Peyer's patch (tissue), 4 donors: ENCODE measurements at regions not wholly inside any gene's neighbourhood (a gene's known extent, or its start where the extent isn't known, plus 50 kb on each side); places are given as distances from the start of the nearest gene placed in this dataset.

Experiments used
- DNase-seq, 3 donors: peaks; one replicate each; pipeline ENCODE4 v3.0.0-alpha.2; 2017 to 2019
- H3K27ac ChIP-seq, 4 donors: fragments of 200-600 bp; sonication (generic); one replicate each; pipeline ENCODE4 v1.5.1; 2016 to 2019
- H3K27me3 ChIP-seq, 2 donors: fragments of 200-600 bp; sonication (generic); one replicate each; pipeline ENCODE4 v1.5.1; 2019
- H3K36me3 ChIP-seq, 3 donors: fragments of 200-600 bp; sonication (generic); one replicate each; pipeline ENCODE4 v1.5.1; 2016 to 2019
- H3K4me1 ChIP-seq, 4 donors: fragments of 200-600 bp; sonication (generic); one replicate each; pipeline ENCODE4 v1.5.1; 2016 to 2019
- H3K4me3 ChIP-seq, 4 donors: fragments of 200-600 bp; sonication (generic); 1 replicate in 3 of 4; 2 replicates in 1 of 4; pipeline ENCODE4 v1.5.1; 2016 to 2019; ENCODE audit warnings: mild to moderate bottlenecking in 1 of 4
- H3K9me3 ChIP-seq, 4 donors: fragments of 200-600 bp; sonication (generic); one replicate each; pipeline ENCODE4 v1.5.1; 2016 to 2019; ENCODE audit warnings: mild to moderate bottlenecking in 1 of 4
- CTCF ChIP-seq, 6 experiments: fragments of 450-650 bp in 4 of 6; fragments of 200-600 bp in 2 of 6; sonication (generic) in 1 of 6; IDR thresholded peaks; one replicate each; pipeline ENCODE4 v1.5.1; 2017 to 2019; ENCODE audit warnings: antibody characterized with exemption in 6 of 6, mild to moderate bottlenecking in 3 of 6, moderate library complexity in 1 of 6
- POLR2A ChIP-seq, 2 donors: fragments of 450-650 bp; IDR thresholded peaks; one replicate each; pipeline ENCODE4 v1.5.1; 2017; ENCODE audit warnings: antibody characterized with exemption in 2 of 2, mild to moderate bottlenecking in 2 of 2, moderate library complexity in 2 of 2

- Histone ChIP-seq H3K4me3 (no peak overlapping the region), H3K36me3 (no peaks in the 10 kb centered on the region), H3K27ac (no peak overlapping the region), H3K27me3 (no peaks in the 10 kb centered on the region), H3K9me3 (no peaks in the 10 kb centered on the region), H3K4me1 (no peaks in the 10 kb centered on the region)
- DNase-seq: no peak
- TF ChIP-seq CTCF (IDR thresholded peaks at IDR 0.05) (no peak), POLR2A (IDR thresholded peaks at IDR 0.05) (no peak)
These were observed 181.1 kb upstream of the STXBP5 start for GRCh38 chr6:147023148-147023547.

- TF ChIP-seq POLR2A (IDR thresholded peaks at IDR 0.05) (no peak), CTCF (IDR thresholded peaks at IDR 0.05) (no peak)
These were observed 180.6 kb upstream of the STXBP5 start for GRCh38 chr6:147023581-147023980.

GRCh38 chr6:147029923-147030322 is 174.3 kb upstream of the STXBP5 start:
- TF ChIP-seq POLR2A (IDR thresholded peaks at IDR 0.05): no peak
- no peaks in the 10 kb centered on the region for H3K36me3 ChIP-seq
- no peak for DNase-seq
- no peaks in the 10 kb centered on the region for H3K27me3 ChIP-seq
- H3K4me3 ChIP-seq: no peak overlapping the region
- no peak overlapping the region for H3K27ac ChIP-seq
- H3K9me3 ChIP-seq: no peaks in the 10 kb centered on the region
- no peaks in the 10 kb centered on the region for H3K4me1 ChIP-seq

More at GRCh38 chr6:147023581-147023980, 180.6 kb upstream of the STXBP5 start:
- H3K27ac ChIP-seq: no peak overlapping the region
- no peaks in the 10 kb centered on the region for H3K36me3 ChIP-seq
- no peaks in the 10 kb centered on the region for H3K4me1 ChIP-seq
- H3K27me3 ChIP-seq: no peaks in the 10 kb centered on the region
- no peak for DNase-seq
- no peaks in the 10 kb centered on the region for H3K9me3 ChIP-seq
- H3K4me3 ChIP-seq: no peak overlapping the region

GRCh38 chr6:147033267-147033666 is 170.9 kb upstream of the STXBP5 start:
- TF ChIP-seq CTCF (IDR thresholded peaks at IDR 0.05) (no peak), POLR2A (IDR thresholded peaks at IDR 0.05) (no peak)
- Histone ChIP-seq H3K27ac (no peak overlapping the region), H3K36me3 (no peaks in the 10 kb centered on the region), H3K27me3 (no peaks in the 10 kb centered on the region), H3K9me3 (no peaks in the 10 kb centered on the region), H3K4me3 (no peak overlapping the region), H3K4me1 (no peaks in the 10 kb centered on the region)
- DNase-seq: no peak

- H3K36me3 ChIP-seq: no peaks in the 10 kb centered on the region
- H3K4me1 ChIP-seq: no peaks in the 10 kb centered on the region
- H3K4me3 ChIP-seq: no peak overlapping the region
- DNase-seq: no peak
- no peak overlapping the region for H3K27ac ChIP-seq
- no peaks in the 10 kb centered on the region for H3K27me3 ChIP-seq
- TF ChIP-seq POLR2A (IDR thresholded peaks at IDR 0.05) (no peak), CTCF (IDR thresholded peaks at IDR 0.05) (no peak)
- H3K9me3 ChIP-seq: no peaks in the 10 kb centered on the region
These were observed 168.3 kb upstream of the STXBP5 start for GRCh38 chr6:147035886-147036285.

GRCh38 chr6:147037881-147038280 is 166.3 kb upstream of the STXBP5 start:
- Histone ChIP-seq H3K27me3 (no peaks in the 10 kb centered on the region), H3K27ac (no peak overlapping the region), H3K9me3 (no peaks in the 10 kb centered on the region), H3K4me3 (no peak overlapping the region), H3K36me3 (no peaks in the 10 kb centered on the region), H3K4me1 (no peaks in the 10 kb centered on the region)
- no peak for DNase-seq
- TF ChIP-seq CTCF (IDR thresholded peaks at IDR 0.05): no peak
- no peak for TF ChIP-seq POLR2A (IDR thresholded peaks at IDR 0.05)
